GM19238 (cell line): ENCODE measurements at regions not wholly inside any gene's neighbourhood (a gene's known extent, or its start where the extent isn't known, plus 50 kb on each side); places are given as distances from the start of the nearest gene placed in this dataset.

Experiments used
- DNase-seq: peaks from one replicate; pipeline ENCODE4 v3.0.0; 2011; ENCODE audit warnings: low spot score; ENCODE audit not compliant: insufficient read length

GRCh38 chr6:134866563-134866962 lies 83.3 kb downstream of the ALDH8A1 start:
- DNase-seq: no peak

DNA sequence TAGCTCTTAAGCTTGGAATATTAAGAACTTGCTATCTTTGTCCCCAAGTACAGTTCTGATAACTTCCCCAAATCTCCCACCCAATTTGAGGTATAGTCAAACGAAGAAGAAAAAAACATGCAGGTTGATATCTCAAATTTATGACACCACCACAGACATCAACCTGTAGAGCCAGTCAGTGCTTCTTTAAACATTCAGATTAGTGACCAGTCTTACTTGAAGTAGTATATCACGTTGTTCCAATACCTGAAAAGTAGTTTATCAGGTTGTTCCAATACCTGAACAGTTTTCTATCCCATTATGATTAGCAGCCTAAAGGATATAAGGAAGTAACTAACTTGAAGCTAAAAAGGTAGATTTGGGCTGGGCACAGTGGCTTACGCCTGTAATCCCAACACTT lies 85.3 kb downstream of the ALDH8A1 start:
- no peak for DNase-seq

DNA sequence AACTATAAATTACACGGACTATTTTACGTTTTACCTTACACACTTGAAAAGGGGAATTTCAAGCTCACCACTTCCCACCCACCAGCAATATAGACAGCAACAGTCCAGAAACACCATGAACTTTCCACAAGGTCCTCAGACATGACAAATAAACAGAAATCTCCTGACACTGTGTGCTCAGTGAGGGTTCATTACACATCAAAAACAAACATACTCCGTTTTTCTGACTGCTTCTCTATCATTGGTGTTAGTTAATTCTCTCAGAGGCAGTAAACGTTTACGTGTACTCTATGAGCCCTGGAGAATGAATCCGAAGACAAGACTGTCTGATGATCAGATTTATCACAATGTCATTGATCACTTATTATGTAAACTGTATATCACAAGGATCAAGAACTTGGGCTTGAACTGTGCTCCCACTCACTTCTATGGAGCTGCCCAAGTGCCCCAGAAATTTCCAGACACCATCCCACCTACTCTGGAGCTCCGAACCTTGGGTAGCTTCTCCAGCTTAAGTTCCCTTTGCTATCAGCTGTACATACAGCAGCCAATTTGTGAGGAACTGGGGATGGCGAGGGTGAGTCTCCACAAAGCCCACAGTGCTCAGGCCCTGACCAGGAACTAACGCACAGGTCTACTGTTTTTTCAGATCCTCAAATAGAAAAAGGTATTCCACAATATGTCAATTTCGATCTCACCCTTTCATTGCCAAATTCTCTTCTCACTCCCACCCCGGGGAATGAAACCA lies 86.0 kb downstream of the ALDH8A1 start:
- DNase-seq: no peak

DNA sequence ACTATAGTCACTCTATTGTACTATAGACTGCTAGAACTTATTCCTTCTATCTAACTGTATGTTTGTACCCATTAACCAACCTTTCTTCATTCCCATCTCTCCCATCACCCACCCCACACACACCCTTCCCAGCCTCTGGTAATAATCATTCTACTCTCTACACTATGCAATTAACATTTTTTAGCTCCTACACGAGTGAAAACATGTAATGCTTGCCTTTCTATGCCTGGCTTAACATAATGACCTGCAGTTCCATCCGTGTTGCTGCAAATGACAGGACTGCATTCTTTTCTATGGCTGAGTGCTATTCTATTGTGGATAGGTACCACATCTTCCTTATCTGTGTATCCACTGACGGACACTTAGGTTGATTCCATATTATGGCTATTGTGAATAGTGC lies 95.5 kb downstream of the ALDH8A1 start:
- DNase-seq: no peak

DNA sequence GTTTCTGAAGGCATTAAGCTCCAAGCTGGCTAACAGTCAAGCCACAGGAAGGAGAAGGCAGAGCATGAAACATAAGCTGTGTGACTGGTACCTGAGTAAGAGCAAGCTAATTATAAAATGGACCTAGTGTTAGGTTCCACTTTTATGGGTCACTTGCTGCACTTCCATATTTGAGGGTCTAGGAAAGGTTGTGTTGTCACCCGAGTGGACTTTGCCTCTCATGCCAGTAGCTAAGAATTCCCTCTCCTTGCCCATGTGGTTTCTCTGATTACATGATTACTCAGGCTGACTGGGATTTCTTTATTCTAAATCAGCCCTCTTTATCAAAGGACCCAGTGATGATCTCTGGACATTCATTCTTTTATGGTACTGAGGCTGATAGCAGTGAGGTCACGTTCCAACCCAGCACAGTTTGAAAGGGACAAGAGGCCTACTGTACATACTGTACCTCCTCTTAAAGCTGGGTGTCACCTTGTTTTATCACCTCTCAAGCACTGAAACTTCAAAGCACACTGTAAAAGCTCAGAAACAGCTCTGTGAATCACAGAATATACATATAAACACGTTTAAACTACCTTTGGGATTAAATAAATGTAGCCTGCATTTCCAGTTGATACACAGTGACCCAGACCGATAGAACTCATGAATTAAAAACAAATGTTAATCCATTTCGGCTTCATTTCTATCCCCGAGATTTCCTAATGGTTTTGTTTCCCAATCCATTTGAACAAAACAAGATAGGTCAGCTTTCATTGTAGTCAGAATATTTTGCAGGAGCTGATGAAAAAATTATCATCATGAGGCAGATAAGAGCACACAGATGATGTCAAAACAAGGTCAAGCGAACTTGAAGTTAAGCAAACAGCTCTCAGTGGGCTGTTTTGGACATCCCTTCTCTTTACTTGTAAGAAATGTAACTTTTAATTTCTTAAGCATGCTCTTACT lies 96.5 kb downstream of the ALDH8A1 start:
- DNase-seq: no peak

DNA sequence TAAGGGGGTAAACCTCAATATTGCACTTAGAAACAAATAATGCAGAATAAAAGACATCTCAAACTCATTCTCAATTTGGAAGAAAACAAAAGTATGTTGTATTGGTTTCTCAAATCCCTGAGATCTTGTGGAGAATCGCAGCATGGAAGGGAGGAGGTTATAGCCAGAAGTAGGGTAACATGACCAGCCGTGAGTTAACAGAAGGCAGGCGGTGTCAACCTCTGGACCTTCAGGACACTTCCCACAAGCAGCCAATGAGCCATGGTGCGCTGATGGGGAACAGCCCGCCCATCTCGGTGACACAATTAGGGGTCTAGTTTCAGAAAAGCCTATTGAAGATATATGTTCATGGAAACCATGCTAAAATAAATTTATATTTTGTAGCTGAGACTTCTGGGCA lies 98.4 kb downstream of the ALDH8A1 start:
- DNase-seq: no peak

DNA sequence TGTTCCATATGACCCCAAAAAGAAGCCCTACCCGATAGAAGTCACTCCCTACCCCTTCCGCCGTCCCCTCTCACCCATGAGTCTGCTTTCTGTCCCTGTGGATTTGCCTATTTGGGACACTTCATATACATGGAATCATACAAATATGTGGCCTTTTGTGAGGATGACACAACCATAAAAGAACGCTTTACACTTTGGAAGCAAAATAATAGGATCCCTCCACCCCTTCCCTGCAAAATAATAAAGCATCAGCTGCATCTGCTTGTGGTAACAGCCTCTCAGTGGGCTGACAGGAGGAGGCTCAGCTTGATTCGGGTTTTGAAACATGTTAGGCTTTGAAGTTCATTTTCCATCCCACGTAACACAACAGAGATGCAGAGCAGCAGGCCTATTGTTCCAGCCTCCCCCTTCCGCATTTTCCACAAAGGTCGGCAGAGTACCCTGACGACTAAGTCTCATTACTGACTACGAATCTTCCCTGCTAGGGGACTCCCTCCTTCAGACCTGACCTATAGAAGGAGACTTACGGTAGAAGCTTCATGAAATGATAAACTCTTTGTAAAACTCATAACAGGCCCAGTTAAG lies 99.1 kb downstream of the ALDH8A1 start:
- no peak for DNase-seq

- no peak for DNase-seq
Observed at GRCh38 chr6:134849920-134850447, 99.9 kb downstream of the ALDH8A1 start.

DNA sequence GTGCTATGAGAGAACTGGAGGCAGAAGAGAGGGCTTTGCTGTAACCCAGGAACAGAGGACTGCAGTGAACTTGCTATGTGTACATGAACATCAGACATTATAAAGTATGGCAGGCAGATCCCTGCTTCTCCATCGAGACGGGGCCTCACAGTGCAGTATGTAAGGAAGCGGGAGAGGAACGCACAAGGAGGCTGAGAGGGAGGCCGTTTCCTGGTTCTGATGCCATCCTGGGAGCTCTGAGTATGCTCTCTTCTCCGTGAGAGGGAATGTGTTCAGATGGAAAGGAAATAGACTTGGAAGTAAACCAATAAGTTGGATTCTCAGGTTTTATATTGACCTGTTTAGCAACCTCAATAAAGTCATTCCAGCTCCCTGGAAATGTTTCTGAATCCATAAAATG lies 101.8 kb downstream of the ALDH8A1 start:
- DNase-seq: no peak

DNA sequence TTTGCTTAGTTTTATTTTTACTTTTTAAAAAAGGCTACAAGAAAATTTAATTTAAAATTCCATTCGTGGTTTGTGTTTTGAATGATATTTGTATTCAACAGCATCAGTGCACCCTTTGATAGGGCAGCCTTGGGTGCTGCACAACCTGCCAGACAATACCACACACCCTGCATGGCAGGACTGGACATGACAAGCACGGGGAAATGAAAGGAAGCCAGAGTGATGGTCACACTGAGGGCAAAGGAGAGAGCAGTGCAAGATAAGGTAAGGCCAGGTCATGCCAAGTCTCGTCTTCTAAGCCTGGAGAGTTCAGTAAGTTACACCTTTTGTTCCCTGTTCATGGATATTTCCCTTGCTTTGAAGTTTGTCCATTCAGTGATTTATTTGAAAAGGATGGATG lies 103.0 kb downstream of the ALDH8A1 start:
- DNase-seq: no peak

- no peak for DNase-seq
Observed at GRCh38 chr6:134846031-134846430, 103.9 kb downstream of the ALDH8A1 start.

GRCh38 chr6:134844120-134844519 lies 105.8 kb downstream of the ALDH8A1 start:
- DNase-seq: no peak

- DNase-seq: peak; percentile 7
Observed at GRCh38 chr6:134840086-134840867, 109.6 kb downstream of the ALDH8A1 start.

GRCh38 chr6:134835993-134836392 lies 113.9 kb downstream of the ALDH8A1 start:
- DNase-seq: no peak

DNA sequence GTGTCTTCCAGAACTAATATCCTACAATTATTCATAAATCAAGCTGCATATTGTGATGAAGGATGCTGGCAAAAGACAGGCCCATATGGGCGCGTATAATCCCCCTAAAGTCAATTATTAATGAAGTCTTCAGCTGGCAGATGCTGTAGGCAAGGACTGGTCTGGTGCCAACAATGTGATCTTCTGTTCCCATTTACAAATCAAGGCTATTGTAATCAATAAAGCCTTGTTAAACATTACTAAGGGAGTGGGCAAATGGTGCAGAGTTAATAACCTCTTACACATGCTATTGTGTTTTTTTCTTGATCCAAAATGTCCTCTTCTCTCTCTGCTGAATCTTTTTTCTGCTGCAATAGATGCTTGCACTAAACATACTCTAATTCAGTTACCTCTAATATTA lies 119.0 kb downstream of the ALDH8A1 start:
- no peak for DNase-seq

DNA sequence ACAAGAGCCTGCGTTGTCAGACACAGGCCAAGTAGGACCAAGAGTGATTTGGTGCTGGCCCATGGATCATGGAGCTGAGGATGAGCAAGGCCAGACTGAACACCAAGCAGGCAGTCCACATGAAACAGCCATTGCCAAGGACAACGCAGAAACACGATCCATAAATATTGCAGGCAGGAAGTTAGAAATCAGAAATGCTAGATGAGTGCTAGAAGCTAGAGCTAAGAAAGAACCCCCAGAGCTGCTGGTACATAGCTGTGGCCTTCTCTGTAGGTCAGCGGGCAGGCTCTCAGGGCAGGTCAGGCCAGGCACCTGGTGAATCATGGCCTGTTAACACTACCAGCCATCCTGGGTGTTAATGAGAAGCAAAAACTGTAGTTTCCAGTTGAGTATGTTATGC lies 119.7 kb downstream of the ALDH8A1 start:
- no peak for DNase-seq

DNA sequence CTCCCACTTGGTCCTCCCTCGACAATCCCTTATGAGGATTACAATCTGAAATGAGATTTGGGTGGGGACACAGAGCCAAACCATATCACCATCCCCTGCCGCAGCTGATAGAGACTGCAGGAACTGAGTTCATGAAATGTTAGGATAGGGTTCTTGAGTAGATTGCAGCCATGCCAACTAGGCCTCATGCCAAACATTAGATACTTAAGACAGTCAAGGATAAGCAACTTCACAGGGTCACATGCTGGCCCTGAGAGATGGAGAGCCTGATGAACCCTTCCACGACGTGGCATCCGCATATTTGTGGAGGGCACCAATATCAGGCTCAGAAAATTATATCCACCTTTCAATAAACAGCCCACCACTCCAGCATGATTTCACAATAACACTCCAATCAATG lies 121.3 kb downstream of the ALDH8A1 start:
- DNase-seq: no peak

DNA sequence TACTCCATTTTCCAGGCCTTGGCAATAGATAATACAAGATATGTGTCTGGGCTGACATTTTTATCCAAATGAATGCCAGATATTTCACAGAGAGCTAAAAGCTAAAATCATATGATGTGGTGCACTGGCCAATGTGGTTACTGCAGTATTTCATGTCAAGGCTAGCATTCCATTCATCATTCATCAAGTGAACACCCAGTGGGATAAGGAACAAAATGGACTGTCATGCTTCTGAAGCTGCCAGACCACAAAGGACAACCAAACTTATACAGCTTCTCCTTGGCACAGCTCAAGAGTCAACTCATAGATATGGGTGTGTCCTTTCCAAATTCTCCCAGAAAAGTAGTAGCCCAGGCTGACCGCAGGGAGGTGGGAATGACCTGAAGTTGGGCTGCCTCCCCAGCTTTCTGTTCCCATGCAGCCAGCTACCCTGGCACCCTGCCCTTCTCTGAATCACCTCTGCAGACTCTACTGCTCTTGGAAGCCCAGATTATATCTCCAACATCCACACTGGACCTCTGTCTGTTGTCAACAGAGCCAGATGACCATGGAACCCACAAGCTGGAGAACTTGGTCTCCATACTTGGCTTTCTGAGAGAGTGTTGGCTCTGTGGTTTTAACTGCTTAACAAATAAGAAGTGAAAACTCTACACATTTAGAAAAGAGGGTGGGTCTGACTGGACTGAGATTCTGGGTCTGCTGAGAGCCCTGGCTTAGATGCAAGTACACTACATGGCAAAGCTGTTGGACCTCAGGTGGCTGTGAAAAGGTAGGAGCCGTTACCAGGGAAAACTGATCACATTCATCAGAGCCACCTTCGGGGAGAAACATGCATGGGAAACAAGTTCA lies 122.8 kb downstream of the ALDH8A1 start:
- no peak for DNase-seq

DNA sequence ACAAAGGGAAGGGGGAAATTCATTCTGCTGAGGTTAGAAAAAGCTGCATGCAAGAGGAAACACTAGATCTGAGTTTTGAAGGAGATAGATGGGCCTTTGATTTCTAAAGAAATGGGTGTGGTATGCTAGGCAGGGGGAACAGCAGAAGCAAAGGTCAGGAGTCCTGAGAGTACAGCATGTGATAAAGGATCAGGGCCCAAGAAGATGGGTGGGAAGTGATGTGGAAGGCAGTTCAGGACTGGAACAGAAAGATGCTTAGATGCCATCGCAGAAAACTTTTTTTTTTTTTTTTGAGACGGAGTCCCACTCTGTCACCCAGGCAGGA lies 126.2 kb downstream of the ALDH8A1 start:
- DNase-seq: no peak

GRCh38 chr6:134822920-134823709 lies 126.8 kb downstream of the ALDH8A1 start:
- DNase-seq: peak; percentile 48
